PC-3 (cell line): ENCODE measurements at regions not wholly inside any gene's neighbourhood (a gene's known extent, or its start where the extent isn't known, plus 50 kb on each side); places are given as distances from the start of the nearest gene placed in this dataset.

Source experiments
- ATAC-seq: fragments of 200-7000 bp; cut with Tn5 transposase; 2 replicates; pipeline ENCODE4 v1.9.1; 2020; ENCODE audit warnings: mild to moderate bottlenecking, moderate library complexity
- BruUV-seq: library from RNA; stranded (reverse); fragments of 400-500 nt; replicated peaks from 2 replicates; lab custom pipeline; 2021; lab: Mats Ljungman, UMichigan
- CTCF ChIA-PET: fragments of 300-600 bp; sonication (Branson Sonifier 250); formaldehyde crosslinking; loops from one replicate; lab custom pipeline; 2022; ENCODE audit warnings: antibody characterized with exemption; lab: Charles Lee
- POLR2A ChIA-PET: fragments of 300-600 bp; sonication (Branson Sonifier 250); formaldehyde crosslinking; loops from one replicate; lab custom pipeline; 2022; ENCODE audit warnings: antibody characterized with exemption; ENCODE audit not compliant: unreplicated experiment; lab: Charles Lee
- DNase-seq: peaks from one replicate; pipeline ENCODE4 v3.0.0-alpha.2; 2015
- H2AFZ ChIP-seq: fragments of 300-600 bp; sonication (generic); 2 replicates; pipeline ENCODE4 v1.6.0; 2016; ENCODE audit warnings: antibody characterized with exemption, low read length
- H3F3A ChIP-seq: fragments of 300-600 bp; sonication (generic); one replicate; pipeline ENCODE4 v1.6.0; 2017; ENCODE audit warnings: antibody characterized with exemption, low read length, control low read depth, mild to moderate bottlenecking; ENCODE audit not compliant: unreplicated experiment
- H3K27ac ChIP-seq: fragments of 300-600 bp; sonication (generic); 2 replicates; pipeline ENCODE4 v1.5.1; 2016; ENCODE audit warnings: mild to moderate bottlenecking, low read length
- H3K27me3 ChIP-seq: fragments of 300-600 bp; sonication (generic); 2 replicates; pipeline ENCODE4 v1.6.1; 2016; ENCODE audit warnings: low read length, mixed read lengths
- H3K36me3 ChIP-seq: fragments of 300-600 bp; sonication (generic); 2 replicates; pipeline ENCODE4 v1.6.1; 2016; ENCODE audit warnings: low read depth, mixed run types, low read length, mixed read lengths
- H3K4me1 ChIP-seq: fragments of 300-600 bp; sonication (generic); 2 replicates; pipeline ENCODE4 v1.5.1; 2016; ENCODE audit warnings: low read length; ENCODE audit not compliant: insufficient read depth
- H3K4me2 ChIP-seq: fragments of 300-600 bp; sonication (generic); 2 replicates; pipeline ENCODE4 v1.6.0; 2016; ENCODE audit warnings: low read length
- H3K4me3 ChIP-seq: fragments of 300-600 bp; sonication (generic); 2 replicates; pipeline ENCODE4 v1.5.1; 2016; ENCODE audit warnings: mild to moderate bottlenecking, low read length, mixed read lengths
- H3K79me2 ChIP-seq: fragments of 300-600 bp; sonication (generic); 2 replicates; pipeline ENCODE4 v1.6.1; 2017; ENCODE audit warnings: low read length, mixed read lengths
- H3K9ac ChIP-seq: fragments of 300-600 bp; sonication (generic); 2 replicates; pipeline ENCODE4 v1.6.0; 2016; ENCODE audit warnings: mild to moderate bottlenecking, low read length
- H3K9me2 ChIP-seq: fragments of 300-600 bp; sonication (generic); replicated peaks from 2 replicates; pipeline ENCODE4 v1.6.1; 2016; ENCODE audit warnings: mixed run types, low read length, mixed read lengths
- H3K9me3 ChIP-seq: fragments of 300-600 bp; sonication (generic); 2 replicates; pipeline ENCODE4 v1.6.1; 2016; ENCODE audit warnings: low read length, mixed read lengths
- H4K20me1 ChIP-seq: fragments of 300-600 bp; sonication (generic); 2 replicates; pipeline ENCODE4 v1.6.1; 2016; ENCODE audit warnings: low read length, mixed read lengths
- CTCF ChIP-seq: fragments of 300-600 bp; sonication (generic); conservative IDR thresholded peaks from 2 replicates; pipeline ENCODE4 v1.5.1; 2017; ENCODE audit warnings: antibody characterized with exemption, low read depth, mild to moderate bottlenecking, low read length
- EZH2 ChIP-seq: fragments of 300-600 bp; sonication (generic); IDR thresholded peaks from one replicate; pipeline ENCODE4 v1.6.1; 2017; ENCODE audit warnings: antibody characterized with exemption, mild to moderate bottlenecking, low read length; ENCODE audit not compliant: unreplicated experiment
- EZH2phosphoT487 ChIP-seq: fragments of 300-600 bp; sonication (generic); IDR thresholded peaks from 2 replicates; pipeline ENCODE4 v1.6.1; 2018; ENCODE audit warnings: mild to moderate bottlenecking, antibody characterized with exemption, low read length, borderline replicate concordance
- intact Hi-C: fragments of 100-400 bp; cut with micrococcal nuclease; formaldehyde crosslinking; loops from 2 replicates; pipeline ENCODE4 v1.9.0; 2023

GRCh38 chr2:18297534-18298058 lies 262.9 kb downstream of the RDH14 start:
- Histone ChIP-seq H3K79me2 (no peaks in the 10 kb centered on the region), H3K9ac (no peak overlapping the region), H3K4me2 (no peak overlapping the region), H3K27ac (no peak overlapping the region), H2AFZ (no peak overlapping the region), H3K9me2 (no peaks in the 10 kb centered on the region), H4K20me1 (no peaks in the 10 kb centered on the region), H3K9me3 (no peaks in the 10 kb centered on the region), H3K4me3 (no peak overlapping the region), H3K4me1 (peaks cover 18% of the 10 kb centered on the region), H3F3A (no peaks in the 10 kb centered on the region), H3K36me3 (no peaks in the 10 kb centered on the region), H3K27me3 (no peaks in the 10 kb centered on the region)
- CTCF ChIA-PET: no interaction called here
- TF ChIP-seq EZH2phosphoT487 (no peak), EZH2 (no peak), CTCF (no peak)
- no peak for DNase-seq
- POLR2A ChIA-PET: no interaction called here
- BruUV-seq: no TSS peak
- intact Hi-C loops: no loop called here
- ATAC-seq: no peak

- intact Hi-C loops: no loop called here
- no TSS peak for BruUV-seq
Measured at GRCh38 chr2:18290386-18290785, 270.1 kb downstream of the RDH14 start.

More at GRCh38 chr2:18290386-18290785, 270.1 kb downstream of the RDH14 start:
- no peak overlapping the region for H3K4me2 ChIP-seq
- no peaks in the 10 kb centered on the region for H3K9me3 ChIP-seq
- no peaks in the 10 kb centered on the region for H3F3A ChIP-seq
- H3K9me2 ChIP-seq: no peaks in the 10 kb centered on the region
- no peaks in the 10 kb centered on the region for H3K36me3 ChIP-seq
- H3K4me3 ChIP-seq: no peak overlapping the region
- ATAC-seq (no peak), DNase-seq (no peak)
- H3K27ac ChIP-seq: no peak overlapping the region
- H2AFZ ChIP-seq: no peak overlapping the region
- TF ChIP-seq EZH2: no peak
- no peak for TF ChIP-seq CTCF
- no peak for TF ChIP-seq EZH2phosphoT487
- no peaks in the 10 kb centered on the region for H3K27me3 ChIP-seq
- CTCF ChIA-PET: no interaction called here
- H3K79me2 ChIP-seq: no peaks in the 10 kb centered on the region
- no peaks in the 10 kb centered on the region for H3K4me1 ChIP-seq
- POLR2A ChIA-PET: no interaction called here
- H4K20me1 ChIP-seq: no peaks in the 10 kb centered on the region
- no peak overlapping the region for H3K9ac ChIP-seq
